COLO668 (cell line): ENCODE measurements at regions not wholly inside any gene's neighbourhood (a gene's known extent, or its start where the extent isn't known, plus 50 kb on each side); places are given as distances from the start of the nearest gene placed in this dataset.
A peak's percentile ranks its signal among the peaks of the same experiment; 100 is the strongest.
"Not testable (repeated sequence)": the region's sequence is repeated elsewhere in the genome, so short reads cannot be mapped to it uniquely, and the experiment has no call there.

Experiments used
- DNase-seq: peaks from one replicate; lab custom pipeline; 2025; ENCODE audit not compliant: unreplicated experiment; lab: John Stamatoyannopoulos, UW

GRCh38 chr15:67918205-67918861 is 78.5 kb upstream of the RNU6-1 start:
- no peak for DNase-seq

- no peak for DNase-seq
Measured at GRCh38 chr15:67920524-67921240, 80.8 kb upstream of the RNU6-1 start.

GRCh38 chr15:67922106-67922675 is 82.3 kb upstream of the RNU6-1 start:
- no peak for DNase-seq

GRCh38 chr15:67922971-67923945 is 83.4 kb upstream of the RNU6-1 start:
- peak; percentile 54 for DNase-seq

GRCh38 chr15:67924359-67924974 is 84.6 kb upstream of the RNU6-1 start:
- DNase-seq, result no peak

- no peak for DNase-seq
Measured at GRCh38 chr15:67925182-67925581, 85.3 kb upstream of the RNU6-1 start.

- DNase-seq, result no peak
Measured at GRCh38 chr15:67927501-67928168, 87.8 kb upstream of the RNU6-1 start.

- DNase-seq, result no peak
Measured at GRCh38 chr15:67928666-67929065, 88.8 kb upstream of the RNU6-1 start.

GRCh38 chr15:67930720-67931119 is 90.9 kb upstream of the RNU6-1 start:
- no peak for DNase-seq

- DNase-seq, result no peak
Measured at GRCh38 chr15:67931861-67932260, 92.0 kb upstream of the RNU6-1 start.

- DNase-seq, result not testable (repeated sequence)
Measured at GRCh38 chr15:67934126-67934525, 94.3 kb upstream of the RNU6-1 start.

GRCh38 chr15:67935244-67935643 is 95.4 kb upstream of the RNU6-1 start:
- no peak for DNase-seq

- DNase-seq, result no peak
Measured at GRCh38 chr15:67936258-67936657, 96.4 kb upstream of the RNU6-1 start.

GRCh38 chr15:67937153-67937761 is 97.4 kb upstream of the RNU6-1 start:
- DNase-seq, result no peak

GRCh38 chr15:67939179-67939578 is 99.3 kb upstream of the RNU6-1 start:
- not testable (repeated sequence) for DNase-seq

GRCh38 chr15:67939588-67940323 is 99.9 kb upstream of the RNU6-1 start:
- not testable (repeated sequence) for DNase-seq

- DNase-seq, result no peak
Measured at GRCh38 chr15:67940324-67940719, 100.5 kb upstream of the RNU6-1 start.

- no peak for DNase-seq
Measured at GRCh38 chr15:67941648-67942310, 101.9 kb upstream of the RNU6-1 start.

GRCh38 chr15:67943475-67943874 is 103.6 kb upstream of the RNU6-1 start:
- no peak for DNase-seq
